ENCODE measurements at regions not wholly inside any gene's neighbourhood (a gene's known extent, or its start where the extent isn't known, plus 50 kb on each side); places are given as distances from the start of the nearest gene placed in this dataset.

- no peak for DNase-seq (ENCODE audit: low read depth in 3 of 3, low spot score in 1 of 3)
Measured at GRCh38 chr11:119496997-119497396, 74.0 kb upstream of the THY1 start.

DNA sequence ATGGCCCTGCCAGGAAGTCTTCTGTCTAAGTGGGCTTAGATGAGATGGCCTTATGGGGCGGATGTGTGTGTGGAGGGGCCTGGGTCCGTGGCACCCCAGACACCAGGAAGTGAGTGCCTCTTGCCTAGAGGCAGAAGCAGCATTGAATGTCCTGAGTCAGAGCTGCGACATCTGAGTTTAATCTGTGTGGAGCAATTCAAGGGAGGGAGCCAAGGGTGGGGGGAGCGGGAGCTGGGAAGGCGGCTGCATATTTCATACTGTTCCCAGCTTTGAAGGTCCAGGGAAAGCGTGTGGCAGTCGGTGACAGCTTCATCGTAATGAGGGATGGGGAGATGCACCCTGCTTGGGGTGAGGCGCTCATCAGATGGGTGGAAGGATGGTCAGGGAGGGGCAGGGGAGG lies 73.5 kb upstream of the THY1 start:
- no peak for DNase-seq (ENCODE audit: low read depth in 3 of 3, low spot score in 1 of 3)

DNA sequence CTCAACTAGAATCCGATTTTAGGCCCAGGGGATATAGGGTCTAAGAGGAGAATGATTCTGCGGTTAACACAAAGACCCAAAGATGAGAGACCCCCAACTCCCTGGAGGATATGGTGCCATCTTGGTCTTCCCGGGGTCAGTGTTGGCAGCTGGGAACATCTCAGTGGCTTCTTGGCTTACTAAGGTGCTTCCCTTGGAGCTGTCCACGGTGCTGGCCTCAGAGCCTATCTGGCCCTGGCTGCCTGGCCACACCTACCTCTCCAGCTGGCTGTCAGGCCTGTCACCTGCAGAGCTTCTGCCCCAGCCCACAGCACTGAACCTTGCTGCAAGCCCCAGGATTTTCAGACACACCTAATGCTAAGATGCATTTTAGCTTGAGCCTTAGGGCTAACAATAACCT lies 70.7 kb upstream of the THY1 start:
- no peak for DNase-seq (ENCODE audit: low read depth in 3 of 3, low spot score in 1 of 3)

DNA sequence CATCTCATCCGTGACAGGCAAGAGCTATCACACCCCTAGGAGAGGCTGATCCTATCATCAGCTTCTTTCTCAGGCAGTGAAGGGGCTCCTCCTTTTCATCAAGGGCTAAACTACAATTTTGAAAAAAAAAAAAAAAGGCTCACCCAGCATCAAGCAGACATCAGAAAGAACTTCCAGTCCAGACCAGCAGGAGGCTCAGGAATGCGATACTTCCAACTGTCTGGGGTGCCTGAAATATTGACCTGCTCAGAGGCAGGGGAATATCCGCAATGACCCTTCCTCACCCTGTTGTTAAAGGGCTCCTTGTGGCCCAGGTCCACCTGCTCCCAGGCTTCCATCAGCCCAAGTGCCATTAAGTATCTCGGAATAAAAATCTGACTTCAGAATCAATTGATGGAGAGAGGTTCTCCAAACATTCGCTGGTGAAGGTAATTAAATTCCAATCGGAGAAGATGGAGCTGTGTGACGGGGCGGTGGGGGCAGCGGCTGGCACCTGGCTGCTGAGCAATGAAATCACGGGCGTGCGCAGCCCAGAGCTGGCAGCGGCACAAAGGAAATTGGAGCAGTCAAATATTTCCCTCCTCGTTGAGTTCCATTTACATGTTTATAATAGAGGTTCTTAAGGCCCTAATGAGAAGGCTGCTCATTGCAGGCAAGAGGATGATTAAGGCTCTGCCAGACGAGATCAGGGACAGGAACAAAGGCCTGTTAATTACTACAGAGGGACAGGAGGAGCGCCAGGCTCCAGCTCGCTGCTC lies 69.0 kb upstream of the THY1 start:
- no peak for DNase-seq (ENCODE audit: low read depth in 3 of 3, low spot score in 1 of 3)

DNA sequence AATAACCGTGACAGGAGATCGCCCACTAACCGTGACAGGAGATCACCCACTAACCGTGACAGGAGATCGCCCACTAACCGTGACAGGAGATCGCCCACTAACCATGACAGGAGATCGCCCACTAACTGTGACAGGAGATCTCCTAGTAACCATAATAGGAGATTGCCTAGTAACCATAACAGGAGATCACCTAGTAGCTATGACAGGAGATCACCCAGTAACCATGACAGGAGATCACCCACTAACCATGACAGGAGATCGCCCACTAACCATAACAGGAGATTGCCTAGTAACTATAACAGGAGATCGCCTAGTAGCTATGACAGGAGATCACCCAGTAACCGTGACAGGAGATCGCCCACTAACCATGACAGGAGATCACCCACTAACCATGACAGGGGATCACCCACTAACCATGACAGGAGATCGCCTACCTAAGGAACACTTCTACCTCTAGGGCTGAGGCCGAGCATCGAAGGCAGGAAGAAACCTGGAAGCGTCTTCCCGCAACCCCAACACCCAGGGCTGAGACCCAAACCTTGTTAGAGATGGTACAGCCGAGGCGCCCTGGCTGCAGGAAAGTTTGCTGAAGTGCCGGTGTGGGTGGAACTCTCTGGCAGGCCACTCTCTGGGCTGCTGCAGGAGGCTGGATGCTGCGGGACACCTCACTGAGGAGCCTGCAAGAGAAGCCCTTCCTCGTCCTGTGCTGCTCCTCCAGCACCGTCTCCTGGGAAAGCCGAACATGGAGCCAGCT lies 67.5 kb upstream of the THY1 start:
- no peak for DNase-seq (ENCODE audit: low read depth in 3 of 3, low spot score in 1 of 3)

DNA sequence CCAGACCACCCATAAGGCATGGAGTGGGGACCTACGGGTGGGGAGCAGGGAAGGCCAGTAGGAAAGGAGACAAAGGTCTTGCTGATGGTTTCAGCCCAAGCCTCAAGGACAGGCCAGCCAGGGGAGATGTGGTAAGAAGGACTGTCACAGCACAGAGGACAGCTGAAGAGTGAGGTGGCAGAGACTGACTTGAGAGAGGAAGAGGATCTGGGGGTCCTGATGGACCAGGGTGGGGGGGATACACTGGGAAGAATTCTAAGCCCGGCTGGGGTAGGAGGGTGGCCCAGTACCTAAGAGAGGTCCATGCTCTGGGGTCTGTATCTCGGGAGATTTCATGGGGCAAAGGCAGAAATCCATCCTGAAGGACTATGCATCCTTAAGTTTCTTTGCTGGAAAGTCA lies 66.1 kb upstream of the THY1 start:
- DNase-seq (ENCODE audit: low read depth in 3 of 3, low spot score in 1 of 3), result no peak

DNA sequence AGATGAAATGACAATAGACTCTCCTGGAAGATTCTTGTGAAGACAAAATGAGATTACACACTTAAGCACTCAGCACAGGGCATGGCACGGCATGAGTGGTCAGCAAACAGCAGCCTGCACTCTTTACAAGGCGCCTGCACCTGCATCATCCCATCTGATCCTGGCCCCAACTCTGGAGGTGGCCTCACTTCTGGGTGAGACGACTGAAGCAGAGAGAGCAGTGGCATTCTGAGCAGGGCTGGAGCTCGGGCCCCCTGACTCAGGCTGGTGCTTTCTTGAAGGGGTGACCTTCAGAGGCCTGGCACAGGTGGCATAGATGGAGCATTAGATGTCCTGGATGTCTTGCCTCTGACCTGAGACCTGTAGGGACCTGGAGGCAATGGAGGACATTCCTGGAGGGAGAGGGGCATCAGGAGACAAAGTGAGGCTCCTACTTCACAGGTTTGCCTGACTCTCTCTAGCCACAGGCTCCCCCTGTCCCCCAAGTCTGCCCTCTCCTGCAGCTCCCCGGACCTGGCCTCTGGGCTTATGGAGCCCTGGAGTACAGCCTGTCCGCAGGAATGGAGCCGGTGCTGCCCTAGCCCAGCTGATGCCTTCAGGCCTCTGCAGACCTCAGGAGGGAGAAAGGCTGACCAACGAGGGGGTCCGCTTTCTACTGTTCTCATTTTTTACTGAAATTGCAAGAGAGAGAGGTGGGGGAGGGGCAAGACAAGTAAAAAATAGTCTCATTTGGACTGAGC lies 65.5 kb upstream of the THY1 start:
- no peak for DNase-seq (ENCODE audit: low read depth in 3 of 3, low spot score in 1 of 3)

DNA sequence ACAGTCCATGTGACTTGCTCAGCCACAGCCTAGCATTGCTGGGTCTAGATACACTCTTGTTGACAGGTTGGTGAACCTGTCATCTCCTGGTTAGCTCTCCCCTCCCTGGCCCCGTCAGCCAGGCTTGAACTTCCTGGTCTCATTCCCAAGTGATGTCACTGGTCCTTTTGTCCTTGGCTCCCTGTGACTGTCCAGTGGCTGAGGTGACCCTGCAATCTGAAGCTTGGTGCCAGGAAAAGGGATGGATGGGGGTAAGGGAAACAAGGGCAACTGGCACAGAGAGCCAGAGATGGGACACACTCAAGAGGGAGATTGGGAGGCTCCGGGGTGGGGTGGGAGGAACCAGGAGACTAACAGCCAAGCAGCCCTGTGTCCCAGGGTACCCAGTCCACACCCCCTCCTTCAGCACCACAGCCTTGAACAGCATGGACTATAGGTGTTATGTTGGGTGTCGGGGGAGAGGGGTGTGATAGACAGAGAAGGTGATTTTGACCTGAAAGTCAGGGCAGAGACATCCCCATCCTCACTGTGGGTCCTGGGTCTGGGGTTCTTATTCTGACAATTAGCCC lies 63.8 kb upstream of the THY1 start:
- no peak for DNase-seq (ENCODE audit: low read depth in 3 of 3, low spot score in 1 of 3)

DNA sequence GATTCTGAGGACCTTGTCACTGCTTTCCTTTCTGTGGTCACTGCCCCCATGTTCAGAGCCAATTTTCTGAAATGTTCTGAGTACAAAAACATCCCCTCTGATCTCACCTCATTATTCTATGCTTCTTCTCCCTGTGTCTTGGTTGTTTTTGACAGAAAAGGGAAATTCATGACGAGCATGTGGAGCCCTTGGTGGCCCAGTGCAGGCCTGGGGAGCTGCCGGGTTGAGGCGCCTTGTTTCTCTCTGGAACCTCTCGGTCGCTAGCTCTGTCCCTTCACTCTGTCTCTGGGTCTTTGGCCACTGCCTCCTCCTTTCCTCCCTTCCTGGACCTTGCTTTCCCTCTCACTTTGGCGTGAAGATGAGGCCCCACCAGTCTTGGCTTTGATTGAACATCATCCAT lies 63.0 kb upstream of the THY1 start:
- no peak for DNase-seq (ENCODE audit: low read depth in 3 of 3, low spot score in 1 of 3)

- no peak for DNase-seq (ENCODE audit: low read depth in 3 of 3, low spot score in 1 of 3)
Measured at GRCh38 chr11:119484741-119485605, 62.0 kb upstream of the THY1 start.

GRCh38 chr11:119483881-119484371 lies 61.0 kb upstream of the THY1 start:
- DNase-seq (ENCODE audit: low read depth in 3 of 3, low spot score in 1 of 3), result no peak

GRCh38 chr11:119483341-119483880 lies 60.4 kb upstream of the THY1 start:
- no peak for DNase-seq (ENCODE audit: low read depth in 3 of 3, low spot score in 1 of 3)

- no peak for DNase-seq (ENCODE audit: low read depth in 3 of 3, low spot score in 1 of 3)
Measured at GRCh38 chr11:119482521-119483011, 59.6 kb upstream of the THY1 start.

GRCh38 chr11:119481667-119482400 lies 58.9 kb upstream of the THY1 start:
- DNase-seq (ENCODE audit: low read depth in 3 of 3, low spot score in 1 of 3), result no peak

DNA sequence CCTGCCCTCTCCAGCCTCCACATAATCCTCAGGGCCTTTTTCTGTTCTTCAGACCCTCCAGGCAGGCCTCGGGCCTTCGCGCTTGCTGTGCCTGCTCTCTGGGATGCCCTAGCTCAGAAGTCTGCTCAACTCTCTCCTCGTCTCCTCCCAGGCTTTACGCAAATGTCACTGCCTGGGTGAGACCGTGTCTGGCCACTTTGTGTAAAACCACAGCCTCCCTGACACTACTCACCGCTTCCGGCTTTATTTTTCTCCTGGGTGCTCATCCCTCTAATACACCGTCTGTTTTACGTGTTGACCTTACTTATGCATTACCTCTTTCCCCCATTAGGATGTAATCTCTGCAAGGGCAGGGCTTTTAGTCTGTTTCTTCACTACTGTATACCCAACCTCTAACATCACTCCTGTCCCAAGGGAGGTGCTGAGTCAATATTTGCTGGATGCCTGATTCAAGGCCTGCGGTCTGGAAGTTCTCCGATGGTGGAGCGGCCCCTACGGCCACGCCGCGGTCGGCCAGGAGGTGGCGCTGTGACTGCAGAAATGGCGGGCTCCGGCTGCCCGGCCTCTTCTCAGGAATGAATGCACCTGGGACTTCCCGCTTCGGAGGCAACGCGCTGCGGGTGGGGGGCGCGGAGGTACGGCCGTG lies 58.2 kb upstream of the THY1 start:
- peak in 2 of 3 donors; percentile 31 to 67 for DNase-seq (ENCODE audit: low read depth in 3 of 3, low spot score in 1 of 3)

DNA sequence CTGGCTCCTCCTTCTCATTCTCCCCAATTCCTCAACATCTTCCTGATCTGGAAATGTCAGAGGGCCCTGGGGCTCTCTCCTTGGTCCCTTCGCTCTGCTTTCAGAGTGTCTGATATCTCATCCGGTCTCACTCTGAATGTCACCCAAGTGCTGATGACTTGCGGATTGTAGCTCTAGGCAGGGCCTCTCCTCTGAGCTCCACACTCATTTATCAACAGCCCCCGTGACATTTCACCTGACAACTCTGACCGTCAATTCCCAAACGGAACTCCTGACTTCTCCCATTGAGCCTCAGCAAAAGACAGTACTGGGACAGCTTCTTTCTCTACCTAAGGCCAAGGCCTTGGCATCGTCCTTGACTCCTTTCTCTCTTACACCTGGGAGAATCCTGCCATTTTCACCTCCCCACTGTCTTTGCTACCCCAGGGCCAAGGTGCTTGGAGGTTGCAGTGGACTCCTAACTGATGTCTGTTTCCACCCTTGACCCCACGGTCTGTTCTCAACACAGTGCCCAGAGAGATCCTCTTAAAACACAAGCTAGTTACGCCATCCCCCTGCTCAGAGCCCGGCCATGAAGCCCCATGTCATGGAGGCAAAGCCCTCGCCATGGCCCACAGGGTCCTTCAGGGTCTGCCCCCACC lies 57.5 kb upstream of the THY1 start:
- no peak for DNase-seq (ENCODE audit: low read depth in 3 of 3, low spot score in 1 of 3)

GRCh38 chr11:119479685-119480275 lies 56.8 kb upstream of the THY1 start:
- DNase-seq (ENCODE audit: low read depth in 3 of 3, low spot score in 1 of 3), result no peak

DNA sequence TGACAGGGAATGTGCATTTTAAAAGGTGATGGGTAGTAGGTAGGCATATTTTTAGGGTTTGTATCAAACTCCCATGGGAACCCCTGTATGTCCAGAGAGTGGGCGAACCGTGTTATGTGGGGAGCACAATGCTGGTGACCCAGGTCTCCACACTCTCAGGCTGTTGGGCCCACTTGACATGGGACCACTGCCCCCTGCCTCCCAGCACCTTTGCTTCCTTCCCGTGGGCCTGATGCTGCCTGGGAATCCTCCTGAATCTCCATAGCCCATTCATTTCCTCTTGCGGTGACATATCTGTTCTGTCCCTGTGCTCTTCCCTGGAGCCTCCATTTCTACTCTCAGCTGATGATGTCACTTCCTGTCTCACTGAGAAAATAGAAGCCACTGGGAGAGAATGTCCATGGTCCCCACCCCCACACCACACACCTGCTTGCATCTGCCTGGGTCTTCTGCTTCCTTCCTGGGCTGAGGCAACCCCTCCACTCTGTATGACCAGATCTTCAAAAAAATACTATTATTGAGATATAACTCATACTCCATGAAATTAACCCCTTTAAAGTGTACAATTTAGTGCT lies 55.8 kb upstream of the THY1 start:
- no peak for DNase-seq (ENCODE audit: low read depth in 3 of 3, low spot score in 1 of 3)

Data from stimulated activated CD4-positive, alpha-beta T cell treated with anti-CD3 and anti-CD28 coated beads, TNF-alpha, amount 100 ng/mL, for 1 hour (primary cell).